ENCODE measurements at regions not wholly inside any gene's neighbourhood (a gene's known extent, or its start where the extent isn't known, plus 50 kb on each side); places are given as distances from the start of the nearest gene placed in this dataset.

DNA sequence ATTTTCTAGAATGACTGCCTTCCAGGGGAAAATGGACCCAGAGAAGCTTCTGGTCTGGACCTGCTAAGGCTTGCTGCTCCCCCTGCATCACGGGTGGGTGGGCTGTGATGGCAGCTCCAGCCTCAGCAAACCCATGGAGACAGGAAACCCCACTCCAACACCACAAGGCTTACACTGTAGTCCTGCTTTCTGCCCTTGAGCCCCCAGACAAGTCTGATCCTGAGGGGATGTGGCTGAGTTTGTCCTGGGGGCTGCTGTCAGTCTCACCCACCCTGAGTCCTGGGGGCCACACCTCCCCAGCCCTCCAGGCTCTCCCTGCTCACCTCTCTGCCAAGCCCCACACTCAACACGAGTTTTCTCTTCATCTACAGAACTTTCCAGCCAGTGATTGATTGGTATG, 279.4 kb downstream of the EIPR1 start:
- Mint-ChIP-seq H3K27me3 (ENCODE audit: low read depth) (peaks cover 3% of the 10 kb centered on the region), H3K4me3 (ENCODE audit: unreplicated experiment) (no peak overlapping the region), H3K36me3 (ENCODE audit: low read depth) (peaks cover 2% of the 10 kb centered on the region), H3K9me3 (ENCODE audit: low read depth) (peaks cover 4% of the 10 kb centered on the region), H3K4me1 (ENCODE audit: low read depth) (no peaks in the 10 kb centered on the region), H3K27ac (ENCODE audit: unreplicated experiment) (no peak overlapping the region)
- TF ChIP-seq CTCF (IDR thresholded peaks at IDR 0.05): no peak
- DNase-seq (ENCODE audit: low spot score): no peak

GRCh38 chr2:3097804-3098203, 279.8 kb downstream of the EIPR1 start:
- H3K27ac Mint-ChIP-seq (ENCODE audit: unreplicated experiment): no peak overlapping the region
- no peak for DNase-seq (ENCODE audit: low spot score)
- no peak overlapping the region for H3K4me3 Mint-ChIP-seq (ENCODE audit: unreplicated experiment)
- peaks cover 4% of the 10 kb centered on the region for H3K9me3 Mint-ChIP-seq (ENCODE audit: low read depth)
- TF ChIP-seq CTCF (IDR thresholded peaks at IDR 0.05): no peak
- H3K27me3 Mint-ChIP-seq (ENCODE audit: low read depth): peaks cover 3% of the 10 kb centered on the region
- H3K36me3 Mint-ChIP-seq (ENCODE audit: low read depth): peaks cover 2% of the 10 kb centered on the region
- no peaks in the 10 kb centered on the region for H3K4me1 Mint-ChIP-seq (ENCODE audit: low read depth)

DNA sequence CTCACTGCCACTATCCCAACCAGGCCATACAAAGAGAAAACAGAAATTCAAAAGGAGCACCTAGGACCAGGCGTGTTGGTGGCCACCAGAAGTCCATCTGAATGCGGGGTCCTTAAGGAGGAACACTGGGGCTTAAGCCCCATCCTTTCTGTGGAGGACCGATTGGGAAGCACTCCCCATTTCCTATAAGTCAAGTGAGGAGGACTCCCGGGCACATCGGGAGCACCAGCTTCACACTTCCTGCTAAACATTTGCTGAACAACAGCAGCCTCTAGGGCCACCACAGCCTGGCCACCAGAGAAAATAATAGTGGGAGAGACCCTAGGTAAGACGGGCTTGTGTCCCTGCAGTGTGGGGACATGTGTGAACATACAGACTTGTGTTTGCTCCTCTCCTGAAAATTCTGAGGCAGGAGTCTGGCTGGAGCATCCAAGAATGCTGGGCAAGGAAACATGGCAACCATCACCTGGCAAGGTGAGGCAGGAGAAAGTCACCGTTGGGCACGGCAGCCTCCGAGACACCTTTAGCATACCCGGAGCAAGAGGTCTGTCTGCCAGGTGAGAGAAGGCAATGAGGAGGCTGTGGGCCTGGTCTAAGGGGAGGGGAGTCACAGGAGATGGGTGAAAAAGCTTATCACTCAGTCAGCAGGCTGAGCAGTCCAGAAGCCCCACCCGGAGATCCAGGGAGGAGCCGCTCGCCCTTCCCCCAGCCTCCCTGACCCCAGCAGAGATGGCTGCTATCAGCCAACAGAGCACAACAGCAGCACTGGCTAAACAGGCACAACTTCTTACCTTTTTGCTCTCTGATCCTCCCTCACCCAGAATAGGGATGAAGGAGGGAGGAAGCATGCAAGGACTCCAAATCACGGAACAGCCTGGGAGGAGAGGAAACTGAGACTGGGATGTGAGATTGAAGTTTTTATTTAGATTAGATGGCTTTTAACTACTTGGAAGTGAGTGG, 282.3 kb downstream of the EIPR1 start:
- no peak for DNase-seq (ENCODE audit: low spot score)
- Mint-ChIP-seq H3K36me3 (ENCODE audit: low read depth) (no peaks in the 10 kb centered on the region), H3K27me3 (ENCODE audit: low read depth) (peaks cover 6% of the 10 kb centered on the region), H3K4me1 (ENCODE audit: low read depth) (no peaks in the 10 kb centered on the region), H3K9me3 (ENCODE audit: low read depth) (peaks cover 10% of the 10 kb centered on the region), H3K4me3 (ENCODE audit: unreplicated experiment) (no peak overlapping the region), H3K27ac (ENCODE audit: unreplicated experiment) (no peak overlapping the region)
- no peak for TF ChIP-seq CTCF (IDR thresholded peaks at IDR 0.05)

- TF ChIP-seq CTCF (IDR thresholded peaks at IDR 0.05): no peak
- Mint-ChIP-seq H3K27ac (ENCODE audit: unreplicated experiment) (no peak overlapping the region), H3K36me3 (ENCODE audit: low read depth) (no peaks in the 10 kb centered on the region), H3K4me1 (ENCODE audit: low read depth) (no peaks in the 10 kb centered on the region), H3K27me3 (ENCODE audit: low read depth) (peaks cover 6% of the 10 kb centered on the region), H3K9me3 (ENCODE audit: low read depth) (peaks cover 18% of the 10 kb centered on the region), H3K4me3 (ENCODE audit: unreplicated experiment) (no peak overlapping the region)
- DNase-seq (ENCODE audit: low spot score): no peak
These were observed 283.3 kb downstream of the EIPR1 start for GRCh38 chr2:3094318-3094717.

DNA sequence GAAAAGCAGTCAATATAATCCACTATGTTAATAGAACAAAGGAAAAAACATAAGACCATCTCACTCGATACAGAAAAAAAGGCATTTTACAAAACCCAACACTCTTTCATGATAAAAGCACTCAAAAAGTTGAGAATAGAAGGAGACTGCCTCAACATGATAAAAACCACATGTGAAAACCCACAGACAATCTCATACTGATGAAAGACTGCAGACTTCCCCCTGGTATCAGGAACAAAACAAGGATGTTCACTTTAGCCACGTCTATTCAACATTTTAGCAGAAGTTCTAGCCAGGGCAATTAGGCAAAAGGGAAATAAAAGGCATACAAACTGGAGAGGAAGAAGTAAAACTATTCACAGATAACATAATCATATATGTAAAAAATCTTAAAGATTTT, 285.9 kb downstream of the EIPR1 start:
- Mint-ChIP-seq H3K9me3 (ENCODE audit: low read depth) (peaks cover 24% of the 10 kb centered on the region), H3K27ac (ENCODE audit: unreplicated experiment) (no peak overlapping the region), H3K27me3 (ENCODE audit: low read depth) (peaks cover 3% of the 10 kb centered on the region), H3K36me3 (ENCODE audit: low read depth) (no peaks in the 10 kb centered on the region), H3K4me1 (ENCODE audit: low read depth) (no peaks in the 10 kb centered on the region), H3K4me3 (ENCODE audit: unreplicated experiment) (no peak overlapping the region)
- DNase-seq (ENCODE audit: low spot score): no peak
- TF ChIP-seq CTCF (IDR thresholded peaks at IDR 0.05): no peak

All from chondrocyte (in vitro differentiated cells).